ENCODE measurements at regions not wholly inside any gene's neighbourhood (a gene's known extent, or its start where the extent isn't known, plus 50 kb on each side); places are given as distances from the start of the nearest gene placed in this dataset.

DNA sequence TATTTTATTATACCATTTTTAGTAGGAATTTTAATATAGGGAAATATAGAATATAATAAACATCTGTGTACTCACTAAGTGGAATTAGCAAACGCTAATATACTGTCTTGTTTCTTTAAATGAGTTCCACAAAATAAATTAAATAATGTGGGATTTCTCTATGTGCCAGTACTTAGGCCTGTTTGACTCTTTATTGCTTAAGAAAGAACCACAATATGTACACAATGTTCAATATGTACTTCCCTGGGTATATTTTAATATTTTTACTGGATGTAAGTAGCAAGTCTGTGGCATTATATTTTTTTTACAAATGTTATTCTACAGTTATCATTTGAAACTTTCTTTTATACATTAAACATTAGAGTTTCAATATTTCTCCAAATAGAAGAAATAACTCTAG, 92.5 kb upstream of the CARD18 start (continued):
- TF ChIP-seq RBM34 (IDR thresholded peaks at IDR 0.05; ENCODE audit: borderline replicate concordance, insufficient read depth, low read length) (no peak), RBM17 (IDR thresholded peaks at IDR 0.05; ENCODE audit: borderline replicate concordance, low read depth, low read length) (no peak), CEBPB (tag; IDR thresholded peaks at IDR 0.05) (no peak), ZNF57 (CRISPR knock-in tag; IDR thresholded peaks at IDR 0.05) (no peak), CHD1 (IDR thresholded peaks at IDR 0.05; ENCODE audit: low read length) (no peak), ZNF217 (CRISPR knock-in tag; IDR thresholded peaks at IDR 0.05) (no peak)
- TF ChIP-seq, protein P1, sequence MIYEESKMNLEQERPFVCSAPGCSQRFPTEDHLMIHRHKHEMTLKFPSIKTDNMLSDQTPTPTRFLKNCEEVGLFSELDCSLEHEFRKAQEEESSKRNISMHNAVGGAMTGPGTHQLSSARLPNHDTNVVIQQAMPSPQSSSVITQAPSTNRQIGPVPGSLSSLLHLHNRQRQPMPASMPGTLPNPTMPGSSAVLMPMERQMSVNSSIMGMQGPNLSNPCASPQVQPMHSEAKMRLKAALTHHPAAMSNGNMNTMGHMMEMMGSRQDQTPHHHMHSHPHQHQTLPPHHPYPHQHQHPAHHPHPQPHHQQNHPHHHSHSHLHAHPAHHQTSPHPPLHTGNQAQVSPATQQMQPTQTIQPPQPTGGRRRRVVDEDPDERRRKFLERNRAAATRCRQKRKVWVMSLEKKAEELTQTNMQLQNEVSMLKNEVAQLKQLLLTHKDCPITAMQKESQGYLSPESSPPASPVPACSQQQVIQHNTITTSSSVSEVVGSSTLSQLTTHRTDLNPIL (CRISPR knock-in tag; IDR thresholded peaks at IDR 0.05), result no peak

DNA sequence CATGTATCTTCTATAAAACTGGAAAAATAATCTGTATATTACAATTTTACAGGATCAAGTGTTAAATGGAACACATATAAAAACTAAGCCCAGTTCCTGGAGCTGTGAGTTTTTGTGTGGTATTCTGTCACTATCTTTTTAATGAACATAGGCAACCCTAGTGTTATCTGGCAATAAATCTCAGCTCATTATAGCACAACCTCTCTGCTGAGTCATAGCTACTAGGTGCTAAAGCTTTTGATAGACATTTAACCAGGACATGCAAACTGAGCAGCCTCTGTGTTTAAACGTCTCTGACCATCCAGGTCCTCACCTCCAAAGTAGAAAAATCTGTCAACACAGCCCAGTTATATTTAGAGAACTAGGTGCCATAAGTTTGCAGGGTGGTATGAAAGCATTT, 91.0 kb upstream of the CARD18 start:
- Histone ChIP-seq H3K9me3 (replicated peaks; ENCODE audit: control insufficient read depth, insufficient read depth, low read depth, low read length) (no peaks in the 10 kb centered on the region), H3K4me3 (no peak overlapping the region), H3K4me2 (ENCODE audit: insufficient read depth, low read length) (no peak overlapping the region), H3K27me3 (ENCODE audit: control insufficient read depth in 2 of 2, insufficient read depth in 2 of 2, low read length in 2 of 2) (no peaks in the 10 kb centered on the region), H3K27ac (ENCODE audit: extremely low read depth, low read depth, low read length) (no peak overlapping the region), H3K9ac (ENCODE audit: insufficient read depth in 1 of 2, low read depth in 2 of 2, low read length in 2 of 2) (no peak overlapping the region), H3K79me2 (ENCODE audit: control insufficient read depth, insufficient read depth, low read length) (no peaks in the 10 kb centered on the region), H3K36me3 (ENCODE audit: control insufficient read depth, insufficient read depth, low read length) (no peaks in the 10 kb centered on the region), H3K9me1 (ENCODE audit: control insufficient read depth, insufficient read depth, low read length) (no peaks in the 10 kb centered on the region), H3K4me1 (replicated peaks in 1 of 2; ENCODE audit: control insufficient read depth in 2 of 2, insufficient read depth in 2 of 2, low read length in 2 of 2) (no peaks in the 10 kb centered on the region), H2AFZ (ENCODE audit: low read depth, low read length) (no peak overlapping the region), H4K20me1 (replicated peaks; ENCODE audit: control insufficient read depth, insufficient read depth, low read length) (no peaks in the 10 kb centered on the region)
- WGBS (ENCODE audit: insufficient coverage, low coverage, missing lambda C conversion rate), result 8% methylated on average over 1 of the region's 1 CpG
- CTCF ChIA-PET (ENCODE audit: low intra/inter-chr PET ratio), result no interaction called here
- TF ChIP-seq CHD4 (IDR thresholded peaks at IDR 0.05; ENCODE audit: insufficient read depth, insufficient replicate concordance, low read depth, low read length, poor library complexity, severe bottlenecking) (no peak), NFE2 (IDR thresholded peaks at IDR 0.05; ENCODE audit: low read depth) (no peak), POLR2AphosphoS5 (IDR thresholded peaks at IDR 0.05; ENCODE audit: control insufficient read depth, insufficient read depth, low read depth, low read length) (no peak), TCF7 (IDR thresholded peaks at IDR 0.05; ENCODE audit: borderline replicate concordance) (no peak), ARNT (IDR thresholded peaks at IDR 0.05) (no peak), TAF7 (tag; IDR thresholded peaks at IDR 0.05) (no peak), SIRT6 (IDR thresholded peaks at IDR 0.05; ENCODE audit: low read depth, low read length) (no peak), FOSL1 (tag; conservative IDR thresholded peaks at IDR 0.05) (no peak), EGR1 (conservative IDR thresholded peaks at IDR 0.05) (no peak), ZNF551 (CRISPR knock-in tag; IDR thresholded peaks at IDR 0.05) (no peak), MAX (CRISPR knock-in tag; IDR thresholded peaks at IDR 0.05) (no peak), PURB (CRISPR knock-in tag; IDR thresholded peaks at IDR 0.05; ENCODE audit: low read depth) (no peak), PHF20 (IDR thresholded peaks at IDR 0.05; ENCODE audit: partially characterized antibody) (no peak)
- DNase-seq (ENCODE audit: extremely low read depth in 1 of 4, low spot score in 3 of 4) (no peak), FAIRE-seq (no peak), ATAC-seq (no peak)
- intact Hi-C loops (cut with micrococcal nuclease) (no loop called here), in situ Hi-C loops (cut with MboI) (no loop called here)
- no TSS peak for BruUV-seq (replicated peaks)
- POLR2A ChIA-PET, result no interaction called here
